Peyer's patch (tissue), 4 donors: ENCODE measurements at regions not wholly inside any gene's neighbourhood (a gene's known extent, or its start where the extent isn't known, plus 50 kb on each side); places are given as distances from the start of the nearest gene placed in this dataset.

Source experiments
- DNase-seq, 3 donors: peaks; one replicate each; pipeline ENCODE4 v3.0.0-alpha.2; 2017 to 2019
- H3K27ac ChIP-seq, 4 donors: fragments of 200-600 bp; sonication (generic); one replicate each; pipeline ENCODE4 v1.5.1; 2016 to 2019
- H3K27me3 ChIP-seq, 2 donors: fragments of 200-600 bp; sonication (generic); one replicate each; pipeline ENCODE4 v1.5.1; 2019
- H3K36me3 ChIP-seq, 3 donors: fragments of 200-600 bp; sonication (generic); one replicate each; pipeline ENCODE4 v1.5.1; 2016 to 2019
- H3K4me1 ChIP-seq, 4 donors: fragments of 200-600 bp; sonication (generic); one replicate each; pipeline ENCODE4 v1.5.1; 2016 to 2019
- H3K4me3 ChIP-seq, 4 donors: fragments of 200-600 bp; sonication (generic); 1 replicate in 3 of 4; 2 replicates in 1 of 4; pipeline ENCODE4 v1.5.1; 2016 to 2019; ENCODE audit warnings: mild to moderate bottlenecking in 1 of 4
- H3K9me3 ChIP-seq, 4 donors: fragments of 200-600 bp; sonication (generic); one replicate each; pipeline ENCODE4 v1.5.1; 2016 to 2019; ENCODE audit warnings: mild to moderate bottlenecking in 1 of 4
- POLR2A ChIP-seq, 2 donors: fragments of 450-650 bp; IDR thresholded peaks; one replicate each; pipeline ENCODE4 v1.5.1; 2017; ENCODE audit warnings: antibody characterized with exemption in 2 of 2, mild to moderate bottlenecking in 2 of 2, moderate library complexity in 2 of 2
- TF ChIP-seq, protein P1 (sequence below), 6 experiments: fragments of 450-650 bp in 4 of 6; fragments of 200-600 bp in 2 of 6; sonication (generic) in 1 of 6; IDR thresholded peaks; one replicate each; pipeline ENCODE4 v1.5.1; 2017 to 2019; ENCODE audit warnings: antibody characterized with exemption in 6 of 6, mild to moderate bottlenecking in 3 of 6, moderate library complexity in 1 of 6

DNA sequence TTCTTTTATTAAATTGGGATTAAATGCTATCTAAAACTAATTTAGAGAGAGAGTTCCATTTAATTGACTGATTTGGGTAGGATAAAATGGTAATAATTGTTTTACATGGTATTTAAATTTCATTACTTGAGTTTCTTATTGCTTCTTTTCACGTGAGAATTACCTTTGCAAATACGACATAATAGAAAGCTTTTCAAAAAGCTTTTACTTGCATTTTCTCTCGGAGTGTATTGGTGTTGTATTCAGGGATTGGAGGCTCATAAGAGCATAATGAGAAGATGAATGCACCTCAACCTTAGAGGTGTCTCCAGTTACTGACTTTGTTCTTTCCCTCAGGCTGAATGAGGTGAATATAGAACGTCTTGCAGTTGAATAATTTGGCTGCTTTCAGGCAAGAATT, 67.4 kb upstream of the CPHXL start:
- TF ChIP-seq, protein P1, sequence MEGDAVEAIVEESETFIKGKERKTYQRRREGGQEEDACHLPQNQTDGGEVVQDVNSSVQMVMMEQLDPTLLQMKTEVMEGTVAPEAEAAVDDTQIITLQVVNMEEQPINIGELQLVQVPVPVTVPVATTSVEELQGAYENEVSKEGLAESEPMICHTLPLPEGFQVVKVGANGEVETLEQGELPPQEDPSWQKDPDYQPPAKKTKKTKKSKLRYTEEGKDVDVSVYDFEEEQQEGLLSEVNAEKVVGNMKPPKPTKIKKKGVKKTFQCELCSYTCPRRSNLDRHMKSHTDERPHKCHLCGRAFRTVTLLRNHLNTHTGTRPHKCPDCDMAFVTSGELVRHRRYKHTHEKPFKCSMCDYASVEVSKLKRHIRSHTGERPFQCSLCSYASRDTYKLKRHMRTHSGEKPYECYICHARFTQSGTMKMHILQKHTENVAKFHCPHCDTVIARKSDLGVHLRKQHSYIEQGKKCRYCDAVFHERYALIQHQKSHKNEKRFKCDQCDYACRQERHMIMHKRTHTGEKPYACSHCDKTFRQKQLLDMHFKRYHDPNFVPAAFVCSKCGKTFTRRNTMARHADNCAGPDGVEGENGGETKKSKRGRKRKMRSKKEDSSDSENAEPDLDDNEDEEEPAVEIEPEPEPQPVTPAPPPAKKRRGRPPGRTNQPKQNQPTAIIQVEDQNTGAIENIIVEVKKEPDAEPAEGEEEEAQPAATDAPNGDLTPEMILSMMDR (IDR thresholded peaks at IDR 0.05), result no peak
- TF ChIP-seq POLR2A (IDR thresholded peaks at IDR 0.05), result no peak
- DNase-seq, result no peak
- no peaks in the 10 kb centered on the region for H3K27me3 ChIP-seq
- H3K4me1 ChIP-seq, result no peaks in the 10 kb centered on the region
- H3K36me3 ChIP-seq, result no peaks in the 10 kb centered on the region
- H3K27ac ChIP-seq, result no peak overlapping the region
- H3K4me3 ChIP-seq, result no peak overlapping the region
- H3K9me3 ChIP-seq, result no peaks in the 10 kb centered on the region

DNA sequence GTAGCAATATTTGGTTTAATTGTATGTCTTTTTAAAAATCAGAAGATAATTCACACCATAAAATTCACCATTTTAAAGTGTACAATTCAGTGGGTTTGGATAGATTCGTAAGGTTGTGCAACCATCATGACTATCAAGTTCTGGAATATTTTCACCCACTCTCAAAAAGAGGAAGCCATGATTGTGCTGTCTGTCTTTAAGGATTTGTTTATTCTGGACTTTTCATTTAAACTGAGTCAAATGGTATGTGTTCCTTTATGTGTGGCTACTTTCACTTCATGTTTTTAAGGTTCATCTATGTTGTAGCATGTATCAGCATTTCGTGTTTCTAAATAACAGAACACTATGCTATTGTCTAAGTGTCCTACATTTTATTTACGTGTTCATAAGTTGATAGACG, 68.1 kb upstream of the CPHXL start:
- Histone ChIP-seq H3K36me3 (no peaks in the 10 kb centered on the region), H3K27ac (no peak overlapping the region), H3K4me3 (no peak overlapping the region), H3K9me3 (no peaks in the 10 kb centered on the region), H3K4me1 (no peaks in the 10 kb centered on the region), H3K27me3 (no peaks in the 10 kb centered on the region)
- no peak for DNase-seq
- TF ChIP-seq, protein P1 (IDR thresholded peaks at IDR 0.05), result no peak
- TF ChIP-seq POLR2A (IDR thresholded peaks at IDR 0.05), result no peak

DNA sequence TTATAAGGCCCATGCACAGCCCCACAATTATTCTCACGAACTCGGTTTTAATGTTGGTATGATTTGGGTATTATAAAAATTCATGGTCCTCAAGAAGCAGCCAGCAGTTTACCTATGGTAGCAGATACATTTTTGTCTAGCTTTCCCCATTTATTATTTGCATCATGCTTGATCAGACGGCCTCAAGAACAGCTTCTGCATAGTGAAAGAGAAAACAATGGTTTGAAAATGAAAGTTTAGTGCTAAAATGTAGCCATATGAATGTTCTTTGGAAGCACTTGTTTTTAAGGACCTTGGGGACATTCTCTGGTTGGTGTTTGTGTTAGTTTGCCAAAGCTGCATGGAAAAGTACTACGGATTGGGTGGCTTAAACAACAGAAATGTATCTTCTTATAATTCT, 72.4 kb upstream of the CPHXL start:
- TF ChIP-seq, protein P1 (IDR thresholded peaks at IDR 0.05), result no peak
- no peak for TF ChIP-seq POLR2A (IDR thresholded peaks at IDR 0.05)
- Histone ChIP-seq H3K27ac (no peak overlapping the region), H3K27me3 (no peaks in the 10 kb centered on the region), H3K4me1 (no peaks in the 10 kb centered on the region), H3K9me3 (no peaks in the 10 kb centered on the region), H3K36me3 (no peaks in the 10 kb centered on the region), H3K4me3 (no peak overlapping the region)
- DNase-seq, result no peak

DNA sequence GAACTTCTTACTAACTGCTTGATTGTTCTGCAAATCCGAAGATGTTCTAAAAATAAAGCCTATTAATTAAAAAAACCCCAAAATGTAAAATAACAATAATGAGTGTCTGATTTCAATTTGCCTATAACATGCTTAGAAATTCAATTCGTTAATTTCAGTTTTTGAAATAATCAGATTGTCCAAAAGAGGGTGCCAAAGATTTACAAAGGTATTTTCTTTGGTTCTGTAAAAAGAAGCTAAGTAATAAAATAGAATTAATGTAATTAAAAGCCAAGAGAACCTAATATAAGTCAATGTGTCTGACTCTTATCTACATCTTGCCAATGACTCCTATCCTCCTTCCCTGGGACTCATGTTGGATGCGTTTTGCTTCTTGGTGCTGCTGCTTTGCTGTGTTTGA, 75.0 kb upstream of the CPHXL start:
- TF ChIP-seq, protein P1 (IDR thresholded peaks at IDR 0.05), result peak in 1 of 6 experiments; percentile 20
- TF ChIP-seq POLR2A (IDR thresholded peaks at IDR 0.05), result no peak
- Histone ChIP-seq H3K27ac (no peak overlapping the region), H3K4me3 (no peak overlapping the region), H3K36me3 (no peaks in the 10 kb centered on the region), H3K27me3 (no peaks in the 10 kb centered on the region), H3K4me1 (no peaks in the 10 kb centered on the region), H3K9me3 (no peaks in the 10 kb centered on the region)
- DNase-seq, result no peak

DNA sequence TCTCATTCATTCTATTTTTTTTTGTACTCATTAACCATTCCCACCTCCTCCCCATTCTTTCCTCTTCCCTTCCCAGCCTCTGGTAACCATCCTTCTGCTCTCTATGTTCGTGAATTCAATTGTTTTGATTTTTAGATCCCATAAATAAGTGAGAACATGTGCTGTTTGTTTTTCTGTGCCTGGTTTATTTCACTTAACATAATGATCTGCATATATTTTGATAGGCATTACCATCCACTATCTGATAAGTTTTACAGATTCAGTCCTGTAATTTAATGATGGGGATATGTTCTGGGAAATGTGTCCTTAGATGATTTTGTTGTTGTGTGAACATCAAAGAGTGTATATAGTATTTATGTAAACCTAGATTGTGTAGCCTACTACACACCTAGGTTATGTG, 77.5 kb upstream of the CPHXL start:
- Histone ChIP-seq H3K36me3 (no peaks in the 10 kb centered on the region), H3K27me3 (no peaks in the 10 kb centered on the region), H3K4me1 (no peaks in the 10 kb centered on the region), H3K4me3 (no peak overlapping the region), H3K27ac (no peak overlapping the region), H3K9me3 (no peaks in the 10 kb centered on the region)
- TF ChIP-seq POLR2A (IDR thresholded peaks at IDR 0.05), result no peak
- TF ChIP-seq, protein P1 (IDR thresholded peaks at IDR 0.05), result no peak
- DNase-seq, result no peak

DNA sequence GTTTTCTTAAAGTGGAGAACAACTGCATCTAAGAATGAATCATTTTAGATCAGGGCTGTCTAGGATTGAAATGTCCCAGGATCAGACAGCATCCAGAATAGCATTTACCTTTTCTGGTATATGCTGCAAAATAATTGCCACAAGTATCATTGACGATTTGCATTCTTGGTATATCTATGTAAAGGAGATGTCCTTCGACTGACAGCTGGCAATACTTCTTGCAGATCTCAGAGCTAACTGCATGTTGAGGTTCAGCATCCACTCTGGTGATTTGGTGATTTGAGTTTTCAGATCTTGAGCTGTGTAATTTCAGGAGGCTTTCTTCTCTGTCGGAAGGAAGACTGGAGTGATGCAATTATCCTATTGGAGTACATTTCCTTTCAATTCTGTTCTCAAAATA, 78.1 kb upstream of the CPHXL start:
- no peaks in the 10 kb centered on the region for H3K4me1 ChIP-seq
- no peaks in the 10 kb centered on the region for H3K9me3 ChIP-seq
- H3K4me3 ChIP-seq, result no peak overlapping the region
- H3K27ac ChIP-seq, result no peak overlapping the region
- no peaks in the 10 kb centered on the region for H3K36me3 ChIP-seq
- no peak for DNase-seq
- no peaks in the 10 kb centered on the region for H3K27me3 ChIP-seq
- TF ChIP-seq, protein P1 (IDR thresholded peaks at IDR 0.05), result no peak
- no peak for TF ChIP-seq POLR2A (IDR thresholded peaks at IDR 0.05)
